ENCODE measurements at regions not wholly inside any gene's neighbourhood (a gene's known extent, or its start where the extent isn't known, plus 50 kb on each side); places are given as distances from the start of the nearest gene placed in this dataset.

- TF ChIP-seq CTCF (IDR thresholded peaks at IDR 0.05 in 4 of 5, conservative IDR thresholded peaks at IDR 0.05 in 1 of 5) (no peak), POLR2A (IDR thresholded peaks at IDR 0.05) (no peak)
These were observed 73.3 kb upstream of the PRKG1 start for GRCh38 chr10:51000976-51001375.
